ENCODE measurements at regions not wholly inside any gene's neighbourhood (a gene's known extent, or its start where the extent isn't known, plus 50 kb on each side); places are given as distances from the start of the nearest gene placed in this dataset.
"Not testable (repeated sequence)": the region's sequence is repeated elsewhere in the genome, so short reads cannot be mapped to it uniquely, and the experiment has no call there.

GRCh38 chr13:24984134-24984533, 111.8 kb upstream of the PABPC3 start:
- no peak overlapping the region for H3K27ac ChIP-seq
- H3K4me3 ChIP-seq: no peak overlapping the region
- H3K4me1 ChIP-seq: peaks cover 0 to 2% (median 0%) of the 10 kb centered on the region in 4 donors
- 62 to 70% methylated on average over 5 of the region's 5 CpGs for WGBS, 2 donors
- H3K9me3 ChIP-seq: no peaks in the 10 kb centered on the region
- H3K27me3 ChIP-seq: peaks cover 0 to 13% of the 10 kb centered on the region in 2 donors
- H3K36me3 ChIP-seq: no peaks in the 10 kb centered on the region
- no peak for DNase-seq (ENCODE audit: low spot score in 2 of 2)
- TF ChIP-seq CTCF (IDR thresholded peaks at IDR 0.05) (no peak), POLR2A (IDR thresholded peaks at IDR 0.05) (no peak), EP300 (IDR thresholded peaks at IDR 0.05) (no peak)

- no peaks in the 10 kb centered on the region for H3K36me3 ChIP-seq
- peaks cover 0 to 2% (median 0%) of the 10 kb centered on the region in 4 donors for H3K4me1 ChIP-seq
- H3K27ac ChIP-seq: no peak overlapping the region
- DNase-seq (ENCODE audit: low spot score in 2 of 2): no peak
- TF ChIP-seq CTCF (IDR thresholded peaks at IDR 0.05): no peak
- no peak for TF ChIP-seq EP300 (IDR thresholded peaks at IDR 0.05)
- TF ChIP-seq POLR2A (IDR thresholded peaks at IDR 0.05): no peak
- H3K4me3 ChIP-seq: no peak overlapping the region
- H3K9me3 ChIP-seq: no peaks in the 10 kb centered on the region
- H3K27me3 ChIP-seq: peaks cover 0 to 13% of the 10 kb centered on the region in 2 donors
- 73% methylated on average over 5 of the region's 5 CpGs for WGBS, 2 donors
Measured at GRCh38 chr13:24985107-24985506, 110.8 kb upstream of the PABPC3 start.

DNA sequence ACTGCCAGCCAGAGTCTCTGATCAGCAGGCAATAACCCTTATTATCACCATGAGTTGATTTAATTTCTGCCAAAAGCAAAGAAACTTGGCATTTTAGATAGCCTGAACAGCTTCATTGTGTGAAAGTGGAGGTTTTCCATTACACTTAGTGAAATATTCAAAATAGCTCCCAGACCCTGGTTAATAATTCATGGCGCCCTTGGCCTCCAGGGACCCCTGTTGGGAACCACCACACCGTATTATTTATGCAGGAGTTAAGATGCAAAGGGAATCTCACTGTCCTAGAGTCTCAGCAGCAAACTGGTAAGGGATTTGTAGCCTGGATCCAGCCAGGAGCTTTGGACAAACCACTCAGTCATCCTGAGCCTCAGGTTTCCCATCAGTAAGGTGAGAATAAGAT, 110.0 kb upstream of the PABPC3 start:
- no peak overlapping the region for H3K4me3 ChIP-seq
- TF ChIP-seq EP300 (IDR thresholded peaks at IDR 0.05) (no peak), CTCF (IDR thresholded peaks at IDR 0.05) (no peak), POLR2A (IDR thresholded peaks at IDR 0.05) (no peak)
- 54 to 60% methylated on average over 2 of the region's 2 CpGs for WGBS, 2 donors
- H3K36me3 ChIP-seq: no peaks in the 10 kb centered on the region
- H3K27ac ChIP-seq: no peak overlapping the region
- peaks cover 0 to 2% (median 0%) of the 10 kb centered on the region in 4 donors for H3K4me1 ChIP-seq
- peaks cover 0 to 13% of the 10 kb centered on the region in 2 donors for H3K27me3 ChIP-seq
- DNase-seq (ENCODE audit: low spot score in 2 of 2): no peak
- H3K9me3 ChIP-seq: no peaks in the 10 kb centered on the region

DNA sequence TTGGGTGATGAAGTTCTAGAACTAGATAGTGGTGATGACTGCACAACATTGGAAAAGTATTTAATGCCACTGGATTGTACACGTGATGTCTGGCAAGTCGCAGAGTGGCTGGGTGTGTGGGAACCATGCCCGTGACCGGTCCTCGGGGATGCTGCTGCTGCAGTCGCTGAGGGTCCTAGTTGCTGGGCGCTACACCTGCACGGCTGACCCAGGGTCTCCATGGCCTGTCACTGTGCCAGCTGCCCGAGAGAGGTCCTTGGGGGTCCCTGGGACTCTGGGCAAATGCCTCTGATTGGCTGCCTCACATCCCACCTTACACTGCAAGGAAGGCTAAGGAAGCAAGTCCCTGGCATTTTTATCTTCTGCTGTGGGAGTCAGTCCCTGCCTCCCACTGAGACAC, 109.1 kb upstream of the PABPC3 start:
- Histone ChIP-seq H3K36me3 (no peaks in the 10 kb centered on the region), H3K4me3 (no peak overlapping the region), H3K27me3 (peaks cover 0 to 13% of the 10 kb centered on the region in 2 donors), H3K27ac (no peak overlapping the region), H3K4me1 (peaks cover 0 to 2% (median 0%) of the 10 kb centered on the region in 4 donors), H3K9me3 (no peaks in the 10 kb centered on the region)
- 86 to 90% methylated on average over 9 of the region's 9 CpGs for WGBS, 2 donors
- no peak for DNase-seq (ENCODE audit: low spot score in 2 of 2)
- TF ChIP-seq POLR2A (IDR thresholded peaks at IDR 0.05): no peak
- no peak for TF ChIP-seq EP300 (IDR thresholded peaks at IDR 0.05)
- TF ChIP-seq CTCF (IDR thresholded peaks at IDR 0.05): no peak

DNA sequence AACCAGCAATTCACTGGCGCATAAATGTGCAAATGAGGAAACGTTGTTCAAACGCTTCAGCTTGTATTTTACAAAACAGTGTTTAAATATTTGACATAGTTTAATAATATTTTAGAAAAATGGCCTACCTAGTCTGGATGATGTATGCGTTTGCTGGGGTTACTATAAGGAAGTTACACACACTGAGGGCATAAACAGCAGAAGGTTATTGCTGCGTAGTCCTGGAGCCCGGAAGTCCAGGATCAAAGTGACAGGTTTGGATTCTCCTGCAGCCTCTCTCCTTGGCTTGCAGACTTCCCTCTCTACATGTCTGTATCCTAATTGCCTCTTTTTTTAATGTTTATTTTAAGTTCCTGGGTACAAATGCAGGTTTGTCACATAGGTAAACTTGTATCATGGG, 106.0 kb upstream of the PABPC3 start:
- WGBS, 2 donors: 57 to 73% methylated on average over 6 of the region's 6 CpGs
- DNase-seq (ENCODE audit: low spot score in 2 of 2); H3K27ac ChIP-seq; H3K4me1 ChIP-seq; H3K9me3 ChIP-seq; H3K36me3 ChIP-seq; H3K4me3 ChIP-seq: not testable (repeated sequence)
- peaks cover 0 to 13% of the 10 kb centered on the region in 2 donors for H3K27me3 ChIP-seq

DNA sequence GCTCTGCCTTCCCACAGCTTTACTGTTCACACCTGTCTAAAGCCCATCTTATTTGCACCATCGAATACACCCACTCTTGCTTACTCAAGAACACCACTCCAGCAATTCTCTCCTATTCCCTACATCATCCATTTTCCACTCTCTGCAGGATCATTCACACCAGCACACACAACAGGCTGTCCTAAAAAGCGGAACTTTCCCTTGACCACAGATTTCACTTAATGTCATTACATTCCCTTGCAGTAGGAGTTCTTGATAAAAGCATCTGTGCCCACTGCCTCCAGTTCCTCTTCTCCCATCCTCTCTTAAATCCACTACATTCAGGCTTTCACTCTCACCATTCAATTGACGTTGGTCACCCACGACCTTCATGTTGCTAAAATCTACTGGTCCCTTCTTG, 103.0 kb upstream of the PABPC3 start:
- not testable (repeated sequence) for H3K9me3 ChIP-seq; H3K27ac ChIP-seq; H3K27me3 ChIP-seq; H3K4me3 ChIP-seq; DNase-seq (ENCODE audit: low spot score in 2 of 2); H3K36me3 ChIP-seq; H3K4me1 ChIP-seq
- 76 to 83% methylated on average over 4 of the region's 4 CpGs for WGBS, 2 donors
